ENCODE measurements at regions not wholly inside any gene's neighbourhood (a gene's known extent, or its start where the extent isn't known, plus 50 kb on each side); places are given as distances from the start of the nearest gene placed in this dataset.

DNA sequence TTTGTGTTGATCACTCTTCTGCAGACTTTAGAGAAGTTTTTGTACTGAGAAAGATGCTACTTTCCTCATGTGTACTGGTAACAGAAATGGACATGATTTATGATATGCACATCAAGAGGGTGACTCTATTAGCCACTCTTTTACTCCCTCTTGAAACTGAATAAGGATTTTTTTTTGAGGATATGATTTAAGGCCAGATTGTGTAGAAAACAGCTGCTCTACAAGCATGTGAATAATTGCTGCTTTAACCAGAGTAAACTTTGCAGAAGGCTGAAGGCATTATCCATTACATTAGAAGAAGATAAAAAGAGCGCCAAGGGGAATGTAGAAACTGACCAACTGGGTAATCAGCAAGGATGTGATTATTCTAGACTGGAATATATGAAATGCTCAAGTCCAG, 276.2 kb upstream of the MAP3K7 start:
- no peak overlapping the region for H3K27ac ChIP-seq
- 56 to 73% (median 68%) methylated on average over 1 of the region's 1 CpG for WGBS, 3 donors
- intact Hi-C loops (cut with DNase I) = no loop called here
- H3K27me3 ChIP-seq (ENCODE audit: insufficient read depth in 3 of 3, low read length in 2 of 3) = no peaks in the 10 kb centered on the region
- DNase-seq (no peak), ATAC-seq (no peak)
- no peak overlapping the region for H3K4me3 ChIP-seq
- H3K4me1 ChIP-seq = no peaks in the 10 kb centered on the region
- no peaks in the 10 kb centered on the region for H3K9me3 ChIP-seq
- TF ChIP-seq CTCF (IDR thresholded peaks at IDR 0.05) = no peak
- no peaks in the 10 kb centered on the region for H3K36me3 ChIP-seq (ENCODE audit: insufficient read depth in 1 of 2, low read depth in 1 of 2)

GRCh38 chr6:90860822-90861601, 274.1 kb upstream of the MAP3K7 start:
- Histone ChIP-seq H3K36me3 (ENCODE audit: insufficient read depth in 1 of 2, low read depth in 1 of 2) (no peaks in the 10 kb centered on the region), H3K27ac (no peak overlapping the region), H3K9me3 (no peaks in the 10 kb centered on the region), H3K4me3 (no peak overlapping the region), H3K27me3 (ENCODE audit: insufficient read depth in 3 of 3, low read length in 2 of 3) (peaks cover 0 to 3% (median 0%) of the 10 kb centered on the region in 3 donors), H3K4me1 (no peaks in the 10 kb centered on the region)
- ATAC-seq = no peak
- no peak for DNase-seq
- TF ChIP-seq CTCF (IDR thresholded peaks at IDR 0.05) = no peak
- 74 to 82% (median 76%) methylated on average over 5 of the region's 5 CpGs for WGBS, 3 donors
- intact Hi-C loops (cut with DNase I) = no loop called here

GRCh38 chr6:90859612-90860011, 272.7 kb upstream of the MAP3K7 start:
- Histone ChIP-seq H3K36me3 (ENCODE audit: insufficient read depth in 1 of 2, low read depth in 1 of 2) (no peaks in the 10 kb centered on the region), H3K27me3 (ENCODE audit: insufficient read depth in 3 of 3, low read length in 2 of 3) (peaks cover 0 to 3% (median 0%) of the 10 kb centered on the region in 3 donors), H3K27ac (no peak overlapping the region), H3K4me1 (no peaks in the 10 kb centered on the region), H3K9me3 (no peaks in the 10 kb centered on the region), H3K4me3 (no peak overlapping the region)
- WGBS, 3 donors = 55 to 58% (median 56%) methylated on average over 6 of the region's 6 CpGs
- TF ChIP-seq CTCF (IDR thresholded peaks at IDR 0.05) = no peak
- no peak for ATAC-seq
- no peak for DNase-seq
- intact Hi-C loops (cut with DNase I) = no loop called here

DNA sequence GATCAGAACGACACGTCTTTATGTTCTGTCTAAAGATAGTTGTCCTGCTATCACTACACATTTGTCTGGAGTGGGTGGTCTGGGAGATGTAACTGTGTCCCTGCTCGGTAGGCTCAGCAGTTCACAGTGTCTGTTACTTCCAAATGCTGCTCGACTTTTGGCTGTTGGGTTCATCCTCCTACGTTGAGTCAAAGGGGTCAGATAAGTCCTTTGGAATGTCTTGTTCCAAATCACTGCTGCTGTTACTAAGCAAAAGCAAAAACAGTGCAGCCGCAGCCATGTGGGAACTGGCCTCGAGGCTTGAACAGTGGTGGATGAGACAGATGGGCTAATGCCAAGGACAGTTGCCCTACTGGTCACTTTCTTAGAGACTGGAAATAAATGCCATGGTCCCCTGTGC, 272.2 kb upstream of the MAP3K7 start:
- H3K36me3 ChIP-seq (ENCODE audit: insufficient read depth in 1 of 2, low read depth in 1 of 2) = no peaks in the 10 kb centered on the region
- H3K4me3 ChIP-seq = no peak overlapping the region
- H3K27ac ChIP-seq = no peak overlapping the region
- intact Hi-C loops (cut with DNase I) = no loop called here
- no peaks in the 10 kb centered on the region for H3K9me3 ChIP-seq
- TF ChIP-seq CTCF (IDR thresholded peaks at IDR 0.05) = no peak
- no peaks in the 10 kb centered on the region for H3K4me1 ChIP-seq
- peaks cover 0 to 3% (median 0%) of the 10 kb centered on the region in 3 donors for H3K27me3 ChIP-seq (ENCODE audit: insufficient read depth in 3 of 3, low read length in 2 of 3)
- WGBS, 3 donors = 28 to 39% (median 32%) methylated on average over 7 of the region's 7 CpGs
- DNase-seq (no peak), ATAC-seq (peak in 1 of 4 donors; percentile 19)

- Histone ChIP-seq H3K4me3 (no peak overlapping the region), H3K4me1 (no peaks in the 10 kb centered on the region), H3K27ac (no peak overlapping the region), H3K9me3 (no peaks in the 10 kb centered on the region), H3K27me3 (ENCODE audit: insufficient read depth in 3 of 3, low read length in 2 of 3) (no peaks in the 10 kb centered on the region), H3K36me3 (ENCODE audit: insufficient read depth in 1 of 2, low read depth in 1 of 2) (no peaks in the 10 kb centered on the region)
- 40 to 41% (median 40%) methylated on average over 3 of the region's 3 CpGs for WGBS, 3 donors
- DNase-seq (no peak), ATAC-seq (no peak)
- TF ChIP-seq CTCF (IDR thresholded peaks at IDR 0.05) = no peak
- intact Hi-C loops (cut with DNase I) = no loop called here
Observed at GRCh38 chr6:90849686-90850085, 262.8 kb upstream of the MAP3K7 start.
